IMR-90 (cell line): ENCODE measurements at regions not wholly inside any gene's neighbourhood (a gene's known extent, or its start where the extent isn't known, plus 50 kb on each side); places are given as distances from the start of the nearest gene placed in this dataset.

ENCODE experiments used
- ATAC-seq: fragments of 200-7000 bp; cut with Tn5 transposase; 2 replicates; pipeline ENCODE4 v1.9.1; 2020; ENCODE audit warnings: low read depth, mild to moderate bottlenecking, moderate library complexity
- BruUV-seq: library from RNA; stranded (reverse); fragments of 400-500 nt; replicated peaks from 2 replicates; lab custom pipeline; 2021; lab: Mats Ljungman, UMichigan
- CTCF ChIA-PET: fragments of 300-600 bp; formaldehyde crosslinking; extraction: SDS; loops from one replicate; lab custom pipeline; 2021; ENCODE audit warnings: antibody characterized with exemption; lab: Yijun Ruan, JAX
- POLR2A ChIA-PET: fragments of 300-600 bp; sonication (Branson Sonifier 250); formaldehyde crosslinking; loops from one replicate; lab custom pipeline; 2022; ENCODE audit warnings: antibody characterized with exemption; ENCODE audit not compliant: unreplicated experiment; lab: Charles Lee
- DNase-seq: peaks from one replicate; pipeline ENCODE4 v3.0.0; 2013
- H2AFZ ChIP-seq: replicated peaks from 2 replicates; pipeline ENCODE3; 2013; ENCODE audit warnings: low read length, mild to moderate bottlenecking; ENCODE audit not compliant: poor library complexity
- H2AK5ac ChIP-seq: 2 replicates; pipeline ENCODE4 v1.6.1; 2013; ENCODE audit warnings: low read depth, low read length, inconsistent platforms
- H2AK9ac ChIP-seq: replicated peaks from 2 replicates; pipeline ENCODE3; 2013; ENCODE audit warnings: mild to moderate bottlenecking, low read depth, low read length, moderate library complexity; ENCODE audit not compliant: poor library complexity
- H2BK120ac ChIP-seq: 2 replicates; pipeline ENCODE4 v1.6.1; 2013; ENCODE audit warnings: low read depth, low read length, inconsistent platforms
- H2BK15ac ChIP-seq: 3 replicates; pipeline ENCODE4 v1.6.1; 2013; ENCODE audit warnings: low read depth, low read length, inconsistent platforms
- H2BK20ac ChIP-seq: 2 replicates; pipeline ENCODE4 v1.6.1; 2013; ENCODE audit warnings: low read depth, mild to moderate bottlenecking, inconsistent platforms, low read length, moderate library complexity
- H2BK5ac ChIP-seq: 2 replicates; pipeline ENCODE4 v1.6.1; 2013; ENCODE audit warnings: mild to moderate bottlenecking, low read depth, low read length, inconsistent platforms; ENCODE audit not compliant: poor library complexity, severe bottlenecking
- H3K14ac ChIP-seq: replicated peaks from 2 replicates; pipeline ENCODE4 v1.6.1; 2013; ENCODE audit warnings: low read depth, low read length, inconsistent platforms
- H3K18ac ChIP-seq: 2 replicates; pipeline ENCODE4 v1.6.1; 2013; ENCODE audit warnings: low read depth, low read length, control low read depth
- H3K23ac ChIP-seq: 2 replicates; pipeline ENCODE4 v1.6.1; 2013; ENCODE audit warnings: low read depth, low read length, inconsistent platforms
- H3K27ac ChIP-seq: 2 replicates; pipeline ENCODE4 v1.5.1; 2013; ENCODE audit warnings: mild to moderate bottlenecking, control low read depth, low read length; ENCODE audit not compliant: insufficient read depth
- H3K27me3 ChIP-seq: 2 replicates; pipeline ENCODE4 v1.6.1; 2013; ENCODE audit warnings: low read length; ENCODE audit not compliant: control insufficient read depth, insufficient read depth
- H3K36me3 ChIP-seq: 2 replicates; pipeline ENCODE4 v1.6.1; 2013; ENCODE audit warnings: low read length, mixed read lengths; ENCODE audit not compliant: control insufficient read depth, insufficient read depth
- H3K4ac ChIP-seq: 2 replicates; pipeline ENCODE4 v1.6.1; 2013; ENCODE audit warnings: low read depth, low read length, inconsistent platforms
- H3K4me1 ChIP-seq: 2 replicates; pipeline ENCODE4 v1.6.1; 2013; ENCODE audit warnings: low read length, mixed read lengths; ENCODE audit not compliant: control insufficient read depth, insufficient read depth
- H3K4me2 ChIP-seq: 2 replicates; pipeline ENCODE4 v1.6.1; 2013; ENCODE audit warnings: low read depth, mild to moderate bottlenecking, control low read depth, low read length, moderate library complexity
- H3K4me3 ChIP-seq: 2 replicates; pipeline ENCODE4 v1.5.1; 2013; ENCODE audit warnings: low read depth, mild to moderate bottlenecking, control low read depth, low read length, moderate library complexity; ENCODE audit not compliant: insufficient read depth
- H3K56ac ChIP-seq: 2 replicates; pipeline ENCODE4 v1.6.1; 2013; ENCODE audit warnings: low read length, inconsistent platforms; ENCODE audit not compliant: insufficient read depth; ENCODE audit errors: extremely low read depth
- H3K79me1 ChIP-seq, 2 experiments: 2 replicates each; pipeline ENCODE4 v1.6.1; 2013; ENCODE audit warnings: low read length in 2 of 2, inconsistent platforms in 1 of 2, low read depth in 1 of 2
- H3K9ac ChIP-seq: 2 replicates; pipeline ENCODE4 v1.6.1; 2013; ENCODE audit warnings: low read depth, low read length, control low read depth
- H3K9me1 ChIP-seq: 2 replicates; pipeline ENCODE4 v1.6.1; 2013; ENCODE audit warnings: low read length, inconsistent platforms; ENCODE audit not compliant: insufficient read depth
- H3K9me3 ChIP-seq: 2 replicates; pipeline ENCODE4 v1.6.1; 2013; ENCODE audit warnings: low read length; ENCODE audit not compliant: control insufficient read depth, insufficient read depth
- H4K20me1 ChIP-seq: 2 replicates; pipeline ENCODE4 v1.6.1; 2013; ENCODE audit warnings: low read length, inconsistent platforms; ENCODE audit not compliant: insufficient read depth
- H4K5ac ChIP-seq: 2 replicates; pipeline ENCODE4 v1.6.1; 2013; ENCODE audit warnings: mild to moderate bottlenecking, low read depth, low read length, control low read depth
- H4K8ac ChIP-seq, 2 experiments: 2 replicates each; pipeline ENCODE4 v1.6.1; 2013; ENCODE audit warnings: low read depth in 2 of 2, low read length in 2 of 2, control low read depth in 1 of 2, inconsistent platforms in 1 of 2
- H4K91ac ChIP-seq: 2 replicates; pipeline ENCODE4 v1.6.1; 2013; ENCODE audit warnings: low read depth, low read length, inconsistent platforms; ENCODE audit not compliant: insufficient read depth
- BHLHE40 ChIP-seq: fragments of 150-350 bp; IDR thresholded peaks from 2 replicates; pipeline ENCODE4 v1.6.1; 2016; ENCODE audit warnings: mild to moderate bottlenecking, low read depth, low read length
- CEBPB ChIP-seq: IDR thresholded peaks from 2 replicates; pipeline ENCODE4 v1.6.1; 2012; ENCODE audit warnings: low read depth, low read length, improper control_type of control experiment
- CHD1 ChIP-seq: IDR thresholded peaks from 2 replicates; pipeline ENCODE4 v1.6.1; 2012; ENCODE audit warnings: low read depth, low read length, improper control_type of control experiment
- FOS ChIP-seq: fragments of 150-350 bp; IDR thresholded peaks from 2 replicates; pipeline ENCODE4 v1.6.1; 2016; ENCODE audit warnings: low read depth, low read length
- MAFK ChIP-seq: IDR thresholded peaks from 2 replicates; pipeline ENCODE4 v1.6.1; 2012; ENCODE audit warnings: low read depth, low read length, improper control_type of control experiment
- MAZ ChIP-seq: IDR thresholded peaks from 2 replicates; pipeline ENCODE4 v1.6.1; 2012; ENCODE audit warnings: low read depth, mild to moderate bottlenecking, low read length, improper control_type of control experiment, moderate library complexity, borderline replicate concordance
- MXI1 ChIP-seq: IDR thresholded peaks from 2 replicates; pipeline ENCODE4 v1.6.1; 2012; ENCODE audit warnings: low read depth, mild to moderate bottlenecking, low read length, moderate library complexity, borderline replicate concordance
- RAD21 ChIP-seq: IDR thresholded peaks from 2 replicates; pipeline ENCODE4 v1.6.1; 2012; ENCODE audit warnings: low read length, improper control_type of control experiment
- RCOR1 ChIP-seq: IDR thresholded peaks from 2 replicates; pipeline ENCODE4 v1.6.1; 2012; ENCODE audit warnings: mild to moderate bottlenecking, low read length, improper control_type of control experiment; ENCODE audit not compliant: insufficient replicate concordance
- RFX5 ChIP-seq: IDR thresholded peaks from 2 replicates; pipeline ENCODE4 v1.8.0; 2012; ENCODE audit warnings: low read depth, mild to moderate bottlenecking, low read length, moderate library complexity
- SMC3 ChIP-seq: fragments of 150-350 bp; IDR thresholded peaks from 2 replicates; pipeline ENCODE4 v1.6.1; 2016; ENCODE audit warnings: low read depth, mild to moderate bottlenecking, antibody characterized with exemption, low read length, moderate library complexity
- WGBS, 2 experiments: methylation state at CpG; one replicate each; pipeline versions ENCODE4 v1.1.5 to v1.1.7; 2013; ENCODE audit warnings: missing lambda C conversion rate in 2 of 2; ENCODE audit not compliant: insufficient read length in 1 of 2; ENCODE audit errors: extremely low coverage in 2 of 2; 5-methylcytosine and 5-hydroxymethylcytosine counted together
- dilution Hi-C: fragments of 300-500 bp; cut with HindIII; formaldehyde crosslinking; loops from one replicate; pipeline ENCODE4 v1.14.3; 2018; ENCODE audit warnings: low sequenced_read_pairs; ENCODE audit not compliant: unreplicated experiment
- in situ Hi-C: fragments of 300-500 bp; cut with MboI; formaldehyde crosslinking; loops from 3 replicates; pipeline ENCODE4 v1.14.3; 2019; ENCODE audit warnings: low sequenced_read_pairs, inconsistent platforms, mixed read lengths
- intact Hi-C: fragments of 100-400 bp; cut with micrococcal nuclease; formaldehyde crosslinking; loops from 2 replicates; pipeline ENCODE4 v1.10.0; 2022
- TF ChIP-seq, protein P1 (sequence below): conservative IDR thresholded peaks from 2 replicates; pipeline ENCODE4 v1.5.1; 2012; ENCODE audit warnings: mild to moderate bottlenecking, low read depth, low read length, improper control_type of control experiment
- TF ChIP-seq, protein P2 (sequence below): fragments of 150-350 bp; IDR thresholded peaks from 2 replicates; pipeline ENCODE4 v1.6.1; 2017; ENCODE audit warnings: mild to moderate bottlenecking, antibody characterized with exemption, low read length, low read depth
- TF ChIP-seq, protein P3 (sequence below): fragments of 150-350 bp; IDR thresholded peaks from 2 replicates; pipeline ENCODE4 v1.6.1; 2016; ENCODE audit warnings: low read depth, mild to moderate bottlenecking, low read length, moderate library complexity, borderline replicate concordance

DNA sequence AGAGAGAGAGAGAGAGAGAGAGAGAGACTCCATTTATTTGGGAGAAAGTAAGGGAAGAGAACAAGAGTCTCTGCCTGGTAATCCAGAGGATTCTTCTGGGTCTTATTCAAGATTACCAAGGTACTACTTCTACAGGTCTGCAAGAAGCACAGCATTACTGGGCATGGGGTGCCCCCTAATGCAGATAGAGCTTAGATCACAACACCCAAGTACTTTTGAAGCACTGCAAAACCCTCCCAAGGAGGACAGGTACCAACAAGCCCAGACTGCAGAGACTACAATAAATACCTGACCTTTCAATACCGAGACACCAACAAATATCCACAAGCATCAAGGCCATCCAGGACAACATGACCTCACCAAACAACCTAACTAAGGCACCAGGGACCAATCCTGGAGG lies 94.7 kb upstream of the PHF24 start:
- Histone ChIP-seq H3K4me1 (no peaks in the 10 kb centered on the region), H3K4me3 (no peak overlapping the region), H2BK120ac (no peak overlapping the region), H3K27me3 (no peaks in the 10 kb centered on the region; the same call in 1 of the 2 replicates), H4K91ac (no peak overlapping the region), H3K23ac (no peak overlapping the region), H4K20me1 (no peaks in the 10 kb centered on the region), H2AFZ (no peak overlapping the region), H3K9ac (no peak overlapping the region), H3K18ac (no peak overlapping the region), H4K8ac (no peak overlapping the region), H2BK20ac (no peak overlapping the region), H3K56ac (no peak overlapping the region), H3K9me3 (no peaks in the 10 kb centered on the region), H3K14ac (no peak overlapping the region), H2AK5ac (no peak overlapping the region), H3K27ac (no peak overlapping the region), H3K9me1 (no peaks in the 10 kb centered on the region), H3K79me1 (no peaks in the 10 kb centered on the region), H2BK5ac (no peak overlapping the region), H4K5ac (no peak overlapping the region), H3K4me2 (no peak overlapping the region), H2BK15ac (no peak overlapping the region), H3K36me3 (no peaks in the 10 kb centered on the region), H3K4ac (no peak overlapping the region), H2AK9ac (no peak overlapping the region)
- DNase-seq: no peak
- in situ Hi-C loops: no loop called here
- BruUV-seq: no TSS peak
- WGBS, 2 experiments: no CpG with 5 or more reads among the region's 1 CpG
- dilution Hi-C loops: no loop called here
- no peak for ATAC-seq
- TF ChIP-seq MAFK (no peak), RFX5 (no peak), FOS (no peak), CEBPB (no peak), SMC3 (no peak), MXI1 (no peak), CHD1 (no peak), RAD21 (no peak), BHLHE40 (no peak), MAZ (no peak), RCOR1 (no peak)
- TF ChIP-seq, protein P1, sequence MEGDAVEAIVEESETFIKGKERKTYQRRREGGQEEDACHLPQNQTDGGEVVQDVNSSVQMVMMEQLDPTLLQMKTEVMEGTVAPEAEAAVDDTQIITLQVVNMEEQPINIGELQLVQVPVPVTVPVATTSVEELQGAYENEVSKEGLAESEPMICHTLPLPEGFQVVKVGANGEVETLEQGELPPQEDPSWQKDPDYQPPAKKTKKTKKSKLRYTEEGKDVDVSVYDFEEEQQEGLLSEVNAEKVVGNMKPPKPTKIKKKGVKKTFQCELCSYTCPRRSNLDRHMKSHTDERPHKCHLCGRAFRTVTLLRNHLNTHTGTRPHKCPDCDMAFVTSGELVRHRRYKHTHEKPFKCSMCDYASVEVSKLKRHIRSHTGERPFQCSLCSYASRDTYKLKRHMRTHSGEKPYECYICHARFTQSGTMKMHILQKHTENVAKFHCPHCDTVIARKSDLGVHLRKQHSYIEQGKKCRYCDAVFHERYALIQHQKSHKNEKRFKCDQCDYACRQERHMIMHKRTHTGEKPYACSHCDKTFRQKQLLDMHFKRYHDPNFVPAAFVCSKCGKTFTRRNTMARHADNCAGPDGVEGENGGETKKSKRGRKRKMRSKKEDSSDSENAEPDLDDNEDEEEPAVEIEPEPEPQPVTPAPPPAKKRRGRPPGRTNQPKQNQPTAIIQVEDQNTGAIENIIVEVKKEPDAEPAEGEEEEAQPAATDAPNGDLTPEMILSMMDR: no peak
- TF ChIP-seq, protein P2, sequence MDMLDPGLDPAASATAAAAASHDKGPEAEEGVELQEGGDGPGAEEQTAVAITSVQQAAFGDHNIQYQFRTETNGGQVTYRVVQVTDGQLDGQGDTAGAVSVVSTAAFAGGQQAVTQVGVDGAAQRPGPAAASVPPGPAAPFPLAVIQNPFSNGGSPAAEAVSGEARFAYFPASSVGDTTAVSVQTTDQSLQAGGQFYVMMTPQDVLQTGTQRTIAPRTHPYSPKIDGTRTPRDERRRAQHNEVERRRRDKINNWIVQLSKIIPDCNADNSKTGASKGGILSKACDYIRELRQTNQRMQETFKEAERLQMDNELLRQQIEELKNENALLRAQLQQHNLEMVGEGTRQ: no peak
- TF ChIP-seq, protein P3, sequence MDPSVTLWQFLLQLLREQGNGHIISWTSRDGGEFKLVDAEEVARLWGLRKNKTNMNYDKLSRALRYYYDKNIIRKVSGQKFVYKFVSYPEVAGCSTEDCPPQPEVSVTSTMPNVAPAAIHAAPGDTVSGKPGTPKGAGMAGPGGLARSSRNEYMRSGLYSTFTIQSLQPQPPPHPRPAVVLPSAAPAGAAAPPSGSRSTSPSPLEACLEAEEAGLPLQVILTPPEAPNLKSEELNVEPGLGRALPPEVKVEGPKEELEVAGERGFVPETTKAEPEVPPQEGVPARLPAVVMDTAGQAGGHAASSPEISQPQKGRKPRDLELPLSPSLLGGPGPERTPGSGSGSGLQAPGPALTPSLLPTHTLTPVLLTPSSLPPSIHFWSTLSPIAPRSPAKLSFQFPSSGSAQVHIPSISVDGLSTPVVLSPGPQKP: no peak
- CTCF ChIA-PET: no interaction called here
- intact Hi-C loops: no loop called here
- POLR2A ChIA-PET: no interaction called here
